ENCODE measurements at regions not wholly inside any gene's neighbourhood (a gene's known extent, or its start where the extent isn't known, plus 50 kb on each side); places are given as distances from the start of the nearest gene placed in this dataset.

GRCh38 chr14:38851111-38851510 is 251.9 kb downstream of the SEC23A start:
- Mint-ChIP-seq H3K36me3 (no peaks in the 10 kb centered on the region), H3K4me1 (no peaks in the 10 kb centered on the region), H3K4me3 (no peak overlapping the region), H3K9me3 (peaks cover 0 to 4% (median 0%) of the 10 kb centered on the region in 6 donors), H3K27me3 (ENCODE audit: low read depth in 3 of 3) (peaks cover 0 to 4% (median 0%) of the 10 kb centered on the region in 3 donors), H3K27ac (no peak overlapping the region)
- no peak for DNase-seq

- H3K36me3 Mint-ChIP-seq: no peaks in the 10 kb centered on the region
These were observed 252.4 kb downstream of the SEC23A start for GRCh38 chr14:38850664-38851063.

GRCh38 chr14:38848243-38848935 is 254.6 kb downstream of the SEC23A start:
- Mint-ChIP-seq H3K27ac (no peak overlapping the region), H3K4me1 (no peaks in the 10 kb centered on the region), H3K27me3 (ENCODE audit: low read depth in 3 of 3) (peaks cover 0 to 4% (median 0%) of the 10 kb centered on the region in 3 donors), H3K36me3 (no peaks in the 10 kb centered on the region), H3K9me3 (peaks cover 0 to 1% (median 0%) of the 10 kb centered on the region in 6 donors), H3K4me3 (no peak overlapping the region)
- DNase-seq: no peak

More at GRCh38 chr14:38850664-38851063, 252.4 kb downstream of the SEC23A start:
- DNase-seq: no peak
- Mint-ChIP-seq H3K27ac (no peak overlapping the region), H3K4me1 (no peaks in the 10 kb centered on the region), H3K4me3 (no peak overlapping the region), H3K9me3 (peaks cover 0 to 4% (median 0%) of the 10 kb centered on the region in 6 donors), H3K27me3 (ENCODE audit: low read depth in 3 of 3) (peaks cover 0 to 4% (median 0%) of the 10 kb centered on the region in 3 donors)

- Mint-ChIP-seq H3K4me1 (no peaks in the 10 kb centered on the region), H3K9me3 (no peaks in the 10 kb centered on the region), H3K27me3 (ENCODE audit: low read depth in 3 of 3) (peaks cover 0 to 4% (median 0%) of the 10 kb centered on the region in 3 donors), H3K4me3 (no peak overlapping the region), H3K27ac (no peak overlapping the region), H3K36me3 (no peaks in the 10 kb centered on the region)
- no peak for DNase-seq
These were observed 255.9 kb downstream of the SEC23A start for GRCh38 chr14:38847161-38847560.

- Mint-ChIP-seq H3K9me3 (peaks cover 0 to 4% (median 0%) of the 10 kb centered on the region in 6 donors), H3K36me3 (no peaks in the 10 kb centered on the region), H3K4me3 (no peak overlapping the region), H3K27ac (no peak overlapping the region), H3K4me1 (no peaks in the 10 kb centered on the region), H3K27me3 (ENCODE audit: low read depth in 3 of 3) (peaks cover 0 to 3% (median 0%) of the 10 kb centered on the region in 3 donors)
- no peak for DNase-seq
These were observed 263.2 kb downstream of the SEC23A start for GRCh38 chr14:38839694-38840365.

GRCh38 chr14:38838979-38839323 is 264.1 kb downstream of the SEC23A start:
- Mint-ChIP-seq H3K9me3 (peaks cover 0 to 4% (median 0%) of the 10 kb centered on the region in 6 donors), H3K27ac (no peak overlapping the region), H3K36me3 (no peaks in the 10 kb centered on the region), H3K4me3 (no peak overlapping the region), H3K4me1 (no peaks in the 10 kb centered on the region), H3K27me3 (ENCODE audit: low read depth in 3 of 3) (peaks cover 0 to 3% (median 0%) of the 10 kb centered on the region in 3 donors)
- no peak for DNase-seq

GRCh38 chr14:38838049-38838978 is 264.7 kb downstream of the SEC23A start:
- H3K27ac Mint-ChIP-seq: no peak overlapping the region
- no peaks in the 10 kb centered on the region for H3K36me3 Mint-ChIP-seq
- no peak for DNase-seq
- peaks cover 0 to 3% (median 0%) of the 10 kb centered on the region in 3 donors for H3K27me3 Mint-ChIP-seq (ENCODE audit: low read depth in 3 of 3)
- H3K4me3 Mint-ChIP-seq: no peak overlapping the region
- no peaks in the 10 kb centered on the region for H3K4me1 Mint-ChIP-seq
- H3K9me3 Mint-ChIP-seq: peaks cover 0 to 4% (median 0%) of the 10 kb centered on the region in 6 donors

- H3K27ac Mint-ChIP-seq: no peak overlapping the region
- H3K27me3 Mint-ChIP-seq (ENCODE audit: low read depth in 3 of 3): peaks cover 0 to 3% (median 0%) of the 10 kb centered on the region in 3 donors
- no peaks in the 10 kb centered on the region for H3K4me1 Mint-ChIP-seq
- H3K36me3 Mint-ChIP-seq: no peaks in the 10 kb centered on the region
- no peak for DNase-seq
- H3K4me3 Mint-ChIP-seq: no peak overlapping the region
- H3K9me3 Mint-ChIP-seq: peaks cover 0 to 4% (median 0%) of the 10 kb centered on the region in 6 donors
These were observed 265.5 kb downstream of the SEC23A start for GRCh38 chr14:38837343-38838048.

GRCh38 chr14:38836539-38836938 is 266.5 kb downstream of the SEC23A start:
- Mint-ChIP-seq H3K4me1 (no peaks in the 10 kb centered on the region), H3K27ac (no peak overlapping the region), H3K27me3 (ENCODE audit: low read depth in 3 of 3) (peaks cover 0 to 3% (median 0%) of the 10 kb centered on the region in 3 donors), H3K4me3 (no peak overlapping the region), H3K9me3 (peaks cover 0 to 4% (median 0%) of the 10 kb centered on the region in 6 donors), H3K36me3 (no peaks in the 10 kb centered on the region)
- no peak for DNase-seq

- Mint-ChIP-seq H3K4me3 (no peak overlapping the region), H3K4me1 (no peaks in the 10 kb centered on the region), H3K9me3 (peaks cover 0 to 4% (median 0%) of the 10 kb centered on the region in 6 donors), H3K36me3 (no peaks in the 10 kb centered on the region), H3K27ac (no peak overlapping the region), H3K27me3 (ENCODE audit: low read depth in 3 of 3) (peaks cover 0 to 3% (median 0%) of the 10 kb centered on the region in 3 donors)
- no peak for DNase-seq
These were observed 267.2 kb downstream of the SEC23A start for GRCh38 chr14:38835874-38836273.

- Mint-ChIP-seq H3K27me3 (ENCODE audit: low read depth in 3 of 3) (peaks cover 0 to 5% (median 0%) of the 10 kb centered on the region in 3 donors), H3K36me3 (no peaks in the 10 kb centered on the region), H3K27ac (no peak overlapping the region), H3K4me3 (no peak overlapping the region), H3K9me3 (peaks cover 0 to 6% (median 3%) of the 10 kb centered on the region in 6 donors), H3K4me1 (no peaks in the 10 kb centered on the region)
- no peak for DNase-seq
These were observed 274.7 kb downstream of the SEC23A start for GRCh38 chr14:38828183-38828827.

- Mint-ChIP-seq H3K36me3 (no peaks in the 10 kb centered on the region), H3K9me3 (peaks cover 0 to 8% (median 2%) of the 10 kb centered on the region in 6 donors), H3K4me3 (no peak overlapping the region), H3K4me1 (no peaks in the 10 kb centered on the region), H3K27me3 (ENCODE audit: low read depth in 3 of 3) (peaks cover 0 to 3% (median under 1%) of the 10 kb centered on the region in 3 donors), H3K27ac (no peak overlapping the region)
- no peak for DNase-seq
These were observed 278.3 kb downstream of the SEC23A start for GRCh38 chr14:38824706-38825105.

GRCh38 chr14:38818555-38818954 is 284.5 kb downstream of the SEC23A start:
- Mint-ChIP-seq H3K36me3 (no peaks in the 10 kb centered on the region), H3K9me3 (peaks cover 0 to 6% (median 1%) of the 10 kb centered on the region in 6 donors), H3K4me3 (no peak overlapping the region), H3K27ac (no peak overlapping the region), H3K27me3 (ENCODE audit: low read depth in 3 of 3) (peaks cover 0 to 6% (median 0%) of the 10 kb centered on the region in 3 donors), H3K4me1 (no peaks in the 10 kb centered on the region)
- DNase-seq: no peak

Measured in immature natural killer cell (primary cell).